TTC549 (cell line): ENCODE measurements at regions not wholly inside any gene's neighbourhood (a gene's known extent, or its start where the extent isn't known, plus 50 kb on each side); places are given as distances from the start of the nearest gene placed in this dataset.

Experiments used
- FAIRE-seq: peaks from 2 replicates; lab custom pipeline; 2012; peaks lifted over from hg19 to GRCh38; lab: Jason Lieb, UNC

DNA sequence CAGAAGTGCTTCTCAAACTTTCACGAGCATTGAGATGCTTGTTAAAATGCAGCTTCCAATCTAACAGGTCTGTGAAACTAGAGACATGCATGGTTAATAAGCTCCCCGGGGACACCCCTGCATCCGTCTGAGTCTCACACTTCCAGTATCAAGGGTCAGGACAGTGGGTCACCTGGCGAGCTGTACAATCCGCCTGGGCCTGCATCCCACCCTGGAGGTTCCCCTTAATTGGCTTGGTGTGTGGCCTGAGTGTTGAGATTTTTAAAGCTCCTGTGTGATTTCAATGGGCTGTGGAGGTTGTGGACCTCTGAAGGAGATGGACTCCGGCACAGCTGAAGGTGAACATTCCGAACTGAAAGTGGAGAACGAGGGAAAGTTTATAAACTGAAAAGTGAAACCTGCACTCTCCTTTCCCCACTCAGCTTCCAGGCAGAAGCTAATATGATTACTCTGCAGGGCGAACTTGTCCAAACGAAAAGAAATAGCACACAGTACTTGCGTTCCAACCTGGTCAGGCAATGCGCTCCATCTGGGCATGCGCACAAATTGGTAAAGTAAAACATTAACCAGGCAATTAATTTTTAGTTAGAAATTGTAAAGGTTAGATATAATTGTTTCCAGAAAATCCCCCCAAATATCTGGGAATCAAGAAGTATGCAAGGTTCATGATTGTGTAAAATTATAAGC lies 191.7 kb upstream of the ALKAL2 start:
- no peak for FAIRE-seq

DNA sequence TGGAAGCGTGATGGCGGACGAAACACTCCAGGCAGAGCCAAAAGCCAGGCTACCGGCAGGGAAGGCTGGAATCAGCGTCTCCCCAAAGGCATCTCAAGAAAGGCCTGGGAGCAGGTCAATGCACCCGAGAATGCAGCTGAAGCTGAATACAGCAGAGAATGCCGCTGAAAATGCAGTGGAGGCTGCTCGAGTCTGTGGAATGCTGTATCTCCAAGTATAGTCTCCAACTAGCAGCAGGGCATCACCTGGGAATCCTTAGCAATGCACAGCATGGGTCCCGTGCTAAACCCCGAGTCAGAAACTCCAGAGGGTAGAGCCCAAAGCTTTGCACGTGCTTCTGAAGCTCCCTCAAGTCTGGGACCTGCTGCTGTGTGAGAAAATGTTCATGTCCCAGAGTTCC lies 191.1 kb upstream of the ALKAL2 start:
- FAIRE-seq, result no peak

DNA sequence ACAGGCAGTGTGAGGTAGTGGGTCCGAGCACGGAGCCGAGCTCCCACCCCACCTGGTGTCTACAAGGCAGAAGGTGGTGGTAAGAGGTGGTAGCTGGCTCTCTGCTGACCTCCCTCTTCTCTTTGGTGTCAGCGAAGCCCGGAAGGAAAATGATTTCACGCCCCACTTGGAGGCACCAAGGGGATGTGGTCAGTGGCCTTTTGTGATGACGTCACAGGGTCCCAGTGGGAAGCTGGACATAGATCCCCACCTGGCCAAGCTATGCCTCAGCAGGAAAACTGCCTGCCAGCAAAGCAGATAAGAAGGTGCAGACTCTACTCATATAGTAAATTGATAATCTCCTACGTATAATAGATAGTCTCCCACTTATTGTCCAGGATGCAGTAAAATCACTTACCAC lies 183.7 kb upstream of the ALKAL2 start:
- no peak for FAIRE-seq

DNA sequence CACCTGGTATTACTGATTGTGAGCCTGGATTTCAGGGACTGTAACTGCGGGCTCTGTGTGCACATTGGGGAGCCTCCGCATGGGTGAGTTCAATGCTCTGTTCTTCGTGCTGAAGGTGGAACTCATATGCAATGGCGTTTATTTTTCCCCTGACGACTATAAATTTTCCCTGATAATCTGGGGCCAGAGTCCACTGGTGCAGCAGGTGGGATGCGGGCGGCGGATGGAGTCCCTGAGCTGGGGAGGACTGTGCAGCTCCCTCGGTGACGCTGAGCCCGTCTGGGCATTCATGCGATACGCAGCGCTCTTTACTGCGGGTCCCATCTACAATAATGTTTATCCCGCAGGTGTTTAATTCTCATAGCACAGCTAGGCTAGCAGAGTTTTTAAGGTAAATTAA lies 181.6 kb upstream of the ALKAL2 start:
- FAIRE-seq, result no peak

DNA sequence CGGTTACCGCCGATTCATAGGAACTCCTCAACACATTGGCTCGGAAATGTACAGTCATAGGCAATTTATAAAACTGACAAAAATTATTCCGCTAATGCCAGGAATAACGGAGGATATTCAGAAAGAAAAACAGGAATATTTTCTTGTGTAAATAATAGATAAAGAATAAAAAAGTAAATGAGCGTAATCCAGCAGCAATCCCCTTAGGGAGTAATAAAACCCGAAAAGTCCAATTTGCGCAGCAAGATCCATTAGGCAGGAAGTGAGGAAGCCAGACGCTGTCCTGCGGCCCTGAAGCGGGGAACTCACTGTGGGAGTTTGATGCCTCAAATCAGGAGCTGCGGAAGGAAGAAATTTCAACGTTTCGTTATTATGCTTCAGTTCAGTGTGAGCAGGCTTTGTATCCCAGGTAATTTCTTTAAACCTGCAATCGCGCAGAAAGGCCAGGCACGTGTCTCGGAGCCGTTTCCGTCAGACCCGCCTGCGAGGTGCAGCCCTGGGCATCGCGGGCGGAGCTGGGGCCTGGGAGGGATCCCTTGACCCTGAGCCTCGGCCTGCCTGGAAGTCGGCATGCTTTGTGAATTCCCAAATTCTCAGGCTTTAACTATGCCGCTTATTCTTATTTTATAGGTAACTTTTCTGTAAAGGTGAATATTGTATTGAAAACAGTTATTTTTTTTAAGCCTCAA lies 180.9 kb upstream of the ALKAL2 start:
- FAIRE-seq, result no peak

DNA sequence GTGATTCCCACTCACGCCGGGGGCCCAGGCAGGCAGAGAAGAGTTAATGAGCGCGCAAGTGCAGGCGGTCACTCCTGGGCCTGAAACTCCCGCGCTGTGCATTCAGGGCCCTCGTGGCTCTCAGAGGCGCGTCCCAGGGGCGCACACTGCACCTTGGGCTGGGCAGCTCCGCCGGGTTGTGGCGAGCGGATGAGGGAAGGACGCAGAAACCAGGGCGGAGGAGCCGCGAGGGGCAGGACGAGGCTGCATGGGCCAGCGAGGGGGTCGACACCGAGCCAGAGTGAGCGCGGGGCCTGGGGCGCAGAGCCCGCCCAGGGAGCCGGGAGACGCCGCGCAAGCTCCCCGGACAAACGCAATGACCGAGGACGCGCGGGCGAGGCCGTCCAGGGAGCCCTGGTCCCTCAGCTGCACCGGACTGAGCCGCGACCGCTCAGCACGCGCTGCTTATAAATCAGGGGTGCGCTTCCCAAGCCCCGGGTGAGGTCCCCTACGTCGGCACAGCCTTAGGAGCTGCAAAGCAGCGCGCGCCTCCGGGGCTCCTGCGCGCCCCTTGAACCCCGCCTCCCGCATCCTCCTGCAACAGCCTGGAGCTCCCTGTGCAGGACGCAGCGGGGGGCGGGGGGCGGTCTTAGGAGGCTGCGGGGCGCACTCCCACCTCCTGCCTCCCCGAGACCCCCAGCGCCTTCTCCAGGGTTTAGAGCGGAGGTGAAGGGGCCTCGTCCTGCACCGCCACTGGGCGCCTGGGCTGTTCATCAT lies 180.2 kb upstream of the ALKAL2 start:
- FAIRE-seq, result no peak

DNA sequence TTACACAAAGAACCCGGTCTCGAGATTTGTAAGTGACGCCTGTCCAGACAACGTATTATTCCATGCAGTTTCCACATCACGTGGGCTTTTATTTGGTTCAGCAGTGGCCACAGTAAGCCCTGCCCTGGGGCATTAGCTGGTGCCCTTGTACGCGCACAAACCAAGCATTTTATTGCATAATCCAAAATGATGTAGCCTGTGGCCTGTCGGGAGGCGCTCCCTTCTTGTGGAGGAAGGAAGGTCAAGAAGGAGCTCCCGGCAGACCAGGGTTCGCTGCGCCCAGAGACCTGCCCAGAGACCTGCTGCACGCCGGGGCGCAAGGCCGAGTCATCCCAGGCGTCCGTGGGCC lies 179.6 kb upstream of the ALKAL2 start:
- FAIRE-seq, result no peak

DNA sequence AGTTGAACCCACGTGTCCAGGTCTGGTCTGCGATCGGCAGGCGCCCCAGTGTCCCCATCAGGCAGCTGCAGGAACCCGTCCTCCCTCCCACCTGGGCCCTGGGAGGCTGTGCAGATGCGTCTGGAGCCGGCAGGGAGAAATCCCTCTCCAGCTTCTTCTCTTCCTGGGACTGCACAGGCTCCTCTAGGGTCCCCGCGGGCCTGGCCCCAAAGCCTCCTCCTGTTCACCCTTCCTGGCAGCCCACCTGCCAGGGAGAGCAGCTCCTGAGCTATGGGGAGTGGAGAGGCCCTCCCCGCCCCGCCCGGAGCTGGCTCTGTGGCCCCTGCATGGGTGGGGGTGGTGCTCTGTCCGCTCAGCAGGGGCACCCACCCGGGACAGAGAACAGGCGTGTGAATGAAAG lies 179.2 kb upstream of the ALKAL2 start:
- FAIRE-seq, result no peak

DNA sequence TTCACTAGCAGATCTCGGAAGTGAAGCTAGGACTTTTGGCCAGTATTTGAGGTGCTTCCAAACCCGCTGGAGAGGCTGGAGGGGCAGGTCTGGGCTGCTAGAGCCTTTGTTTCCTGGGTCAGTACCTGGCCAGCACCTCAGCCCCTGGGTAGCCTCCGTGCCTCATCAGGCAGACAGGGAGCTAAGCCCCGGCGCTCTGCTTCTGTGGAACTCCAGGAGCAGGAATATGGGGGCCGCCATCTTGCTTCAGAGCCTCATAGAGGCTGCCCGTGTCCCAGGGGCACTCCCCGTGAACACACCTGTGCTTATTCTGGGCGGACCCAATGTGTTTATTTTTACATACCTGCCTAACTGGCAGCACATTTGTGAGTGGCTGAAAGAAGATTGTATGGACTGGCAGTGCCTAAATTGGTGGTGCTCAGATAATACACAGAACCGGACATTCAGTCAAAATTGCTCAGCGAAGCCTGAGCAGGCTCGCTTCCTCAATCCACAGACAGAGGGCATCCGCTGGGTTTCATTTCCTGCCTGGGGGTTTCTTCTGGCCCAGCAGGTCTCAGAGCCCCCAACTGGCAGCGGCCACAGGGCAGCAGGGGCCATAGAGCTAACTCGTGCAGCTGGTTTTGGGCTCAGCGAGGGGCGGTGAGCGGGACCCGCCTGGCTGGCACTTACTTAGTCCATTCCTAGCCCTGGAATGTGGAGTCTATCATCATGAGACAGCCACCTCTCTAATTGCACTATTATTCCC lies 176.8 kb upstream of the ALKAL2 start:
- FAIRE-seq, result no peak

DNA sequence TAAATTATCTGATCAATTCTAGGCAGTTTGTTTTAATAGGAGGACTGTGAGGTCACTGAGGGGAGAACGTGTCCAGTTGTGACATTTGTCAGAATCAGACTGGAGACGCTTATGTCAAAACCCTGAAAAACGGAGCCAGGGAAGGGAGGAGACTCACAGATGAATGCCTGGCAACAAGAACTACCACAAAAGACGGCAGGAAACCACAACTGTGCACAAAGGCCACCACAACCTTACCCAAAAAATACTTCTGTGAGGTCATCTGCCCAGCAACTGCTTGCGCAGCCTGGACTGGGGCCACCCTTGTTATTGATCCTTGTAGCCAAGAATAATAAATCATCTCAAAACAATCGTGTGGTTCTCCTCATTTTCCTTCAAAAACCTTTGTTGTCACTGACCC lies 173.0 kb upstream of the ALKAL2 start:
- FAIRE-seq, result no peak

DNA sequence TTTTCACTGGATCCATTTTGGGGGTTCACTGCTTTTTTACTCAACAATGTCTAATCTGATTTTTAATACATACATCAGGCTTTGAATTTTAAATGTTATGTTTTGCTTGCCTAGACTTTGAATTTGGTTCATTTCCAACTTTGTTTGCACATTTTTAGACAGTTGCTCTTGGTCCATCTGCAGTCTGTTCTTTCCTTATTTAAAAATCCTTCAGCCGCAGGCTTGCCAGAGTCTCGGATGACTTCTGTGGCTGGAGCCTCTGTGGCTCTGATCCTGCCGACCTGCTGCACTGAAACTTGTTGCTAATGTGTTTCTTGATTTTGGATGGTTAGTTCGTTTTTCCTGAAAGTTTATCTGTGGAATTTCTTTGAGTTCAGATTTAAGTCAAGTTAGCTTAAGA lies 172.0 kb upstream of the ALKAL2 start:
- FAIRE-seq, result no peak

DNA sequence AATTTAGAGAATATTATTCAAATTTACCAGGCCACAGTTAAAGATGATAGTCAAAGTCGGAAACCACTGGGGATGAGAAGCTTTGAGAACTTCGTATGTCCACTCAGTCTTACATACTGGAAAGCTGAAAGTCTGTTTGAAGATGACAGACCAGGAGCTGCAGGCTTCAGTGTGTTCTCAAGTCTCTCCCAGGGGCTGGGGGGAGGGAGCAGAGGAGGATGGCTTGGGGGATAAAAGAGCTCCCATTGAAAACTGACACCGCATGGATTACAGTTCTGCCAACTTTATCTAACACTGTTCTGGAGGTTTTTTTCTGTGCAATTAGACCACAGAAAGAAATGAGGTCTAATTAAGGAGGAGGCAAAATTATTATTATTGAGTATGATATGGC lies 170.5 kb upstream of the ALKAL2 start:
- no peak for FAIRE-seq

DNA sequence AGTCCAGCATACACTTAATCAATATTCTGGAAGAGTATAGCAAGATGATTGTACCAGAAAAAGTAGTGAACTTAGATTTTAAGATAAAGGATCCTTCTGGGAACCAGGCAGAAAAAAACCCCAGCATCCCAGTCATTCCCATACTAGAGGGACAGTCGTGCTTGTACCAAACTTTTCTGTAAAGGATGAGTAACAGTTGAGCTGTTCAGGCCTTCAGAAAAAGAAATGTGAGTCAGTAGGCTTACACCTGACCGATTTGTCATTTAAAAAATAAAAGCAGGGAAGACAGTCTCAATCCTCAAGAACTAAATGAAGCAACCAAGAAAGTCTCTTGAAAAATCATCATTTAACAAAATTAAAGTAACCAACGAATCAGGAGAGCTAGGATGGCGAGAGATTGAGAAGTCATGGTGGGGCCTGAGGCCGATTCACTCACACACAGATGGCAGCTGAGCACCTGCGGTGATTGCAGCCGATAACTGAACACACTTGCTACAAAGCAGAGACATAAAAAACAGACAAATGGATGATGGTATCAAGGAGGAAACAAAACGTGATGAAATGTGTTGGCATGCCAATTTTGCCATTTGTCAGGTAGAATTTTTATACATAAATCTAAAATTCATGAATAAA lies 170.0 kb upstream of the ALKAL2 start:
- no peak for FAIRE-seq

DNA sequence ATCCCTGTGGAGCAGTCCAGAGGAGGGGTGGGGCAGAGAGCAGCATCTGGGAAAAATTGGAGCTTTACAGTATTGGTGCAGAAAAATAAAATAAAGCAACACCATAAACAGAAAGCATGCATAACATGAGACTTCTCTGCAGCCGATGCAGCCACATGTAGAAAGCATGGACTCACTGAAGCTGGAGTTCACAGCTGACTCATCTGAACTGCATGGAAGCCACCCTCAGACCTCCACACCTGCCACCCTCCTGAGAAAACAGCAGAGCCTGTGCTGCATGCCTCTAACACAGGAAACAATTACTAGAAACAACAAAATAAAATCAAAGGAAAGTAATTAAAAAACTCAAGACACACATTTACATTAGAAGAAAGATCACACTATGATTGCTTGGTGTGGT lies 169.4 kb upstream of the ALKAL2 start:
- no peak for FAIRE-seq

DNA sequence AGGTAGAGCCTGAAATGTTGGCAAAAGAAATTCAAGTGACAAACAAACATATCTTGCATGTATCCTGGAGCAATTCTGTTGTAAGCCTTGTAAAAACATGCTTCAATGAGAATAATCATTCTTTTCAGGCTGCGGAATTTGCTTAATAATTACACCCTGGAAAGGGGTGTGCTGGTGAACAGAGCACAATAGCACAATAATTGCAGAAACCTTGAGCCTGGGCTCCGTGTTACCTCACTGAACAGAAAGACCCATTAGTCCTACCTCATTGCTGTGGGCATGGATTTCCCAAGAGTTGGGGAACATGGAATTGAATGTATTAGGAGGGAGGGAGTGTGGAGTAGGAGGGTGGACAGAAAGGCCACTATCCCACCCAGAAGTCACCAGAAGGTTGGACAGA lies 168.0 kb upstream of the ALKAL2 start:
- FAIRE-seq, result no peak

DNA sequence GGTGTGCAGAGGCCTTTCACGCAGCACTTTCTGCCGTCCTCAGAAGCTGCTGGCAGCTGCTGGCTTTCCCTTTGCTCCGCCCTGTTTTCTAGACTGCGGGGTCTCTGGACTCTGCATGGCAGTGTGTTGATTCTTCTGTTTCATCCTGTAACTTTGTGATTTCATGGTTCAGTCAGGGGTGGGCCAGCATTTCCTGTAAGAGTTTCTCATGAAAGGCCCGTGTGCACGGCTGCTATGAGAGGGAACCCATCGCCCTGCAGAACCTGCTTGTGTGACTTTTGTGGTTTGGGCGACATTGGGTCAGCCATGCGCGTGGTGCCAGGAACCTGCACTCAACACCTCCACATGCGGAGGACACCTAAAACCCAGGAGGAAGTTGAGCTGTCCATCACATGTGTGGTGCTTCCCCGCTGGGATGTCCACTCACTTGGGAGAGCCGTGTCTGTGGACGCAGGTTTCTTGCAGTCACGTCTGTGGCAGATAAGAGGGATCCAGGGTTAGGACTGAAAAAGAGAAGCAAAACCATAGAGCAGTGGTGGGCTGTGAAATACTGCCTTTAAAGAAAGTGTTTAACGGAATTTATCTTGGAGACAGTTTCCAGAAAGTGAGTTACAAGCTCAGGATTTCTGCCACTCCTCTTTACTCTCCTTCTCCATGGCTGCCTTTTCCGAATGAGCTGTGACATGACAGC lies 167.3 kb upstream of the ALKAL2 start:
- FAIRE-seq, result no peak

DNA sequence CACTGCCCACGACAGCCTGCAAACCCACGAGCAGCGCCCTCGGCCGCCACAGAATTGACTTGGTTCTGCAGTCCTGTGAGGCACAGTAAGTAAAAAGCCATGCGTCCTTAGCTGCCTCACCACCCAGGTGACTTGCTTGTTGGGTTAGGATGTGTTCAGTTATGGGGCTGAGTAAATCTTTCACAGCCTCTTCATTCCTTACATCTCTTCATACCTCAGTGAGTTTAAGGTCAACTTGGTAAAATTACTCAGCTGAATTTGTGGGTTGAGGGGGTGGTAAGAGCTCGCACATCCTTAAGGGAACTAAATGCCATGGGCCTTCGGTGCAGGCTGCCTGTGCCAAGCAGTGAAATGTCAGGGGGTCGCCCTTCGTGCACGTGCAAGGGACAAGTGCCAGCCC lies 165.2 kb upstream of the ALKAL2 start:
- no peak for FAIRE-seq

DNA sequence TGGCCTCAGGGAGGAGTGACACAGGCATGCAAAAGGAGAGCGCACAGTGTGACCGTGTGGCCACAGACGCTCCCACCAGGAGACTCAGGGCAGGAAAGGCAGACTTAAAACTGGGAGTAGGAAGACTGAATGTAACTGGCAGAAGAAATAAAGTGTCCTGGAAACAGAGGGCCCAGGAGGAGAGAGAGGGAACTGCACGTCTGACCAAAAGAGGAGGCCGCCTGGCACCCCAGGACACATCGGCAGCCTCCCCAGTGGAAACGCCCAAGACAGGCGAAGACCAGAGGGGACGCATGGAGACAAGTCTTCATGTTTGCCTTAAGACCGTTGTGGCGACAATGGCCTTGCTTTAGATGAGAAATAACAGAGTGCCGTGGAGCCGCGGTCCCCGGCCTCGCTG lies 163.6 kb upstream of the ALKAL2 start:
- no peak for FAIRE-seq

DNA sequence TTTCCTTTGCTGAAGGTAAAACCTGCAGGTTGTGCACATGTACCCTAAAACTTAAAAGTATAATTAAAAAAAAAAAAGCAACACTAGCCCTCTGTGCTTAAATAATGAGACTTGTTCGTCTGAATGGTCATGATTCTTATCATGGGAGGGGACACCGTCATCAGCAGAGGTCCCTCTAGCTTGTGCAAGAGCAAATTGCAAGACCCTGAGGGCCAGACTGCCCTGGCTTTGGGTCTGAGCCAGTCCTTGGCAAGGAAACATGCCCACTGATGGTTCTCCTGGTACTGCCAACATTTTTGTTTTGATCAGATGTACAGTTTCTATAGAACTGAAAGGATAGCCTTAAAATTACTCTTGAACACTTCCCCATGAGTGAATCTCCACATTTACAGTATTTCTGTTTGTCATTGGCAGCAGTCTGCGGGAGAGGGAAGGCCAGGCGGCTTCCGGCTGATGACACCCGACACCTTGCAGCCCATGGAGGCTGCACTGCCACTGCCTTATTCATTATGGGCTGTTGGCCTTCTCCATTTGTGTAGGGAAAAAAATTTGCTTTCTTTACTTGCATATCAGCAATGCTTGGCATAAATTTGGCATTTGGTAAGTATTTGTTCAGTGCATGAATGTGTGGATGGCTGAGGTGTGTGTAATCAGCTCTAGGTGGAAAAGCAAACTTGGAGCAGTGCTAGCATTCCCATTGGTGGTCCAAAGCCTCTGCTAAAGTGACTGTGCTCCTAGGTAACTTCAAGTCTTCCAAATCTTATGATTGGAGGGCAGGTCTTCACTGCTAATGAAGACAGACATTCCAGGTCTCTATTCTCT lies 161.6 kb upstream of the ALKAL2 start:
- FAIRE-seq, result no peak

DNA sequence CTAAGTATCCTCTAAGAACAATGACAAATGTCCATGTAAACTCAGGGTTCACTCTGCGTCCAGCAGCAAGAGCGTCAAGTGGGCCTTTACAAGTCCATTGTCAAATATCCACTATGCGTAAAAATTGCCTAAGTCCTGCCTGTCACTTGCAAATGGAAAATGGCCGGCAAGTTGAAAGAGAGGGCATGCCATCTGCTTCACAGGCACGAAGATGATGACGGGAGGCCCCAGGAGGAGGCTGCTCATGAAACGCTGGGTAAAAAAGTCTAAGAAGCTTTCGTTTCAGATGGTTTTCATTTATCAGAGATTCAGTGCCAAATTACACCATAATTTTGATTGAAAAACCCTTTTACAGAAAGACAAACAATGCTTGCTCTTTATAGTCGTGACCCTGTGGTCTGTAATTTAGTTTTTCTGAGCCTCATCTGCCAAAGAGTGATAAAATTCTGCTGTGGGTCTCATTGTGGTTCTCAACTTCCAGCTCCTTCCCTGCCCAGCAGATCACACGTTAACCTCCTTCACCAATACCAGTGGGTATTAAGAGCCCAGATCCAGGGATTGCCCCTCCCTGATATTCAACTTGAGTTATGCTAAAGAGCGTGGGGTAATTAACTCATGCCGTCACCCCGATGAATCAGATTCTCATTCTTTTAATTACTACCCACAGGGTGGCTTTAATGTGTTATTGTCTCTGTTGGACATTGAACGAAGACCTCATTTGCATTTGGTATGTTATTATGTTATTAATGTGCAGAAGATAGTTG lies 160.2 kb upstream of the ALKAL2 start:
- no peak for FAIRE-seq
